ELF-1 (cell line): ENCODE measurements at regions not wholly inside any gene's neighbourhood (a gene's known extent, or its start where the extent isn't known, plus 50 kb on each side); places are given as distances from the start of the nearest gene placed in this dataset.

Experiments
- DNase-seq: peaks from one replicate; pipeline ENCODE4 v3.0.0-alpha.2; 2016; ENCODE audit warnings: low read depth, low spot score

DNA sequence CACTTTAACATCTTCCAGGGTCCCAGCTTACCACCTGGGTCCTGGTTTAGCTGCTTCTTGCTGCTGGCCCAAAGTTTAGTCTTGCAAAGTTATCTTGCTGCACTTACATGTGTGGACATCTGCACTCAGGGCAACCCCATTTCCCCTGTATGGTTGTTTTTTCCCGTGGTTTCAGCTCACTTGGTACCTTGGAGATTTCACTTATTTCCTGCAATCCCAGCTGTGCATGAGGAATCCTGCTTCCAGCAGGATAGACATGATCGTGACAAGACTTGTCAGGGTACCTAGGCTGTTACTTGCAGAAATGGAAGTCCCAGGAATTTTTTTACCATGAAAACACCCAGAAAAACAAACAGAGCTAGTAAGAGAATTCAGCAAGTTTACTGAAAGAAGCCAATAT lies 95.9 kb upstream of the LEP start:
- DNase-seq, result no peak

DNA sequence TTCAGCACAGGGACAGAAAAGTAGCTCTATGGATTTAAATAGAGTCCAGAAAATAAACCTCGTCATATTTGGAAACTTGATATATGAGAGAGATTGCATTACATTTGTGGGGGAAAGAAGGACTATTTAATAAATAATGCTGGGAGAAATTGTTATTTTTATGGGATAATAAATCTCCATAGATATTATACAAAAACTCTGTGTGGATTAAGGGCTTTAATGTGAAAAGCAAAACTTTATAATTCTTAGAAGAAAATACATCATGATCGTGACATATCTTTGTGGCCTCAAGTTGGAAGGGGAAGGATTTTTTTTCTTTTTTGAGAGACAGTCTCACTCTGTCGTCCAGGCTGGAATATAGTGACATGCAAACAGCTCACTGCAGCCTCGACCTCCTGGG lies 95.0 kb upstream of the LEP start:
- no peak for DNase-seq

- DNase-seq, result no peak
These were observed 92.4 kb upstream of the LEP start for GRCh38 chr7:128148676-128149075.

DNA sequence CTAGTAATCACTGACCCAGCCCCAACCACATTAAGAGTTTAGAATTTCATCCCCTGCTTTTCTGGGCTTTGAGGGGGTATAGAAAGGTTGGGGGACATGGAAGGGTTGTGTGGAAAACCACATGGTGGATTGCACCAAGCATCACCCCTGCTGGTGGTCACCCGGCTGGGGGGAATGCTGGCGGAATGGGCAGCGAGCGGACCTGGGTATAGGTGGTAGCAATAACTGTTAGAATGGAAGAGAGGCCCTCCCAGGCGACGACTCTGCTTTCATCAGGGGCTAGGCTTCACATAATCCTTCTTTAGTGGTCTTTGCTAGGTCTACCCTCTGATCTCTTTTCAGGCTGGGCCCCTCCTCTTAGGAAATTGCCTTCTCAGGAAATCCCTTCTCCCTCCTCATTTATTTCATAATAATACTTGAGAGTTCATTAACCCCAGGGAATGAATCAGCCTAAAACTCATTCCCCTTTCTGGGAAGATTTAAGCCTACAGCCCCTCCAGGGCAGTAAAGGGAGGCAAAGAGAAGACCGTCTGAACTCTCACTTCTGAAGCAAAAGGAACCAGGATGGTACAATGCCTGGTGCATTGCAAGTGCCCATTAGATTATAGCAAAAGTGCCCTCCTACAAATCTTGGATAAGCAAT lies 90.7 kb upstream of the LEP start:
- DNase-seq, result no peak

GRCh38 chr7:128151635-128152034 lies 89.4 kb upstream of the LEP start:
- DNase-seq, result no peak

- no peak for DNase-seq
These were observed 88.4 kb upstream of the LEP start for GRCh38 chr7:128152721-128153120.

DNA sequence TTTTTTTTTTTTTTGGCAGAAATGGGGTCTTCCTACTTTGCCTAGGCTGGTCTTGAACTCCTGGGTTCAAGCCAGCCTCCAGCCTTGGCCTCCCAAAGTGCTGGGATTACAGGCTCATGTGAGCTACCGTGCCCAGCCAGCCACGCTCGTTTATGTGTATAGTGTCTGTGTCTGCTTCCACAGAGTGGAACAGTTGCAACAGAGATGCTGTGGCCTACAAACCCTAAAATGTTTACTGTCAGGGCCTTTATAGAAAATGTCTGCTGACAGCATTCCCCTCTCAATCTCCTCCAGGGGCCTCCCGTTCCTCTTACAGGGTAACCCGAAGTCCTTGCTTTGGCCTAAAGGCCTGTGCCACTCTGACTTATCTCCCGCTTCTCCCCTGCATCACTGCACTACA lies 87.6 kb upstream of the LEP start:
- DNase-seq, result no peak

GRCh38 chr7:128154504-128154903 lies 86.6 kb upstream of the LEP start:
- DNase-seq, result no peak

- DNase-seq, result peak; percentile 67
These were observed 85.9 kb upstream of the LEP start for GRCh38 chr7:128155100-128155740.

GRCh38 chr7:128157906-128158305 lies 83.2 kb upstream of the LEP start:
- DNase-seq, result no peak

DNA sequence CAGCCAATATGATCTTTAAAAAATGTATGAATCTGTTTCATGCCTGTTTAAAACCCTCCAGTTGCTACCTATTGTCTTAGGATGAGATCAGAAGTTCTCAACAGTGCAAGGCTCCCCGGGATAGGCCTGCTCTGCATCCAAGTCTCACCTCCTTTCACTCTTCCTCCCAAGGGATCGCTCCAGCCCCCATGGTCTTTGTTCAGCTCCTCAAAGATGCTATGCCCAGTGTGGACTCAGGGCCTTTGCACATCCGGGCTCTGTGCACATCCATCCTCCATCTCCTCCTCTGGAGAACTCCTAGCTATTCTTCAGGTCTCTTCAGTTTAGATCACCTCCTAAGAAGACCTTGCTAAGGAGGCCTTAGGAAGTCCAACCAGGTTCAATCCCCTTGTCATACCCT lies 82.7 kb upstream of the LEP start:
- DNase-seq, result no peak

DNA sequence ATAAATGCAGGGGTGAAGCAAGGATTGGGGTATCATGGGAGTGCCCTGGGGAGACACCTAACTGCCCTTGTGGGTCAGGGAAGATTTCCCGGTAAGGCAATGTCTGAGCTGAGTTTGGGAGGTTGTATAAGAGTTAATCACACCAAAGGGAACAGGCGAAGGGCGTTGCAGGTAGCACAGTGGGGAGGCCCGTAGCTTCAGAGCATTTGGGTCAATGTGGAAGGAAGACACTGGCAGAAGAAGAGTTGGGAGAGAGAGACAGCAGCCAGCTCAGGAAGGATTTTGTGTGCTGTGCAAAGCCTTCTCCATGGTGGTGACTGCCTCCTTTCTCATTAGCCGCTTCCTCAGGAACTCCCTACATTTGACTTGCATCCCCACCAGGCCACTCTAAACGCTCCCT lies 80.8 kb upstream of the LEP start:
- no peak for DNase-seq

GRCh38 chr7:128161466-128162125 lies 79.5 kb upstream of the LEP start:
- DNase-seq, result no peak

GRCh38 chr7:128162666-128163065 lies 78.4 kb upstream of the LEP start:
- DNase-seq, result no peak

GRCh38 chr7:128163473-128163872 lies 77.6 kb upstream of the LEP start:
- DNase-seq, result no peak

DNA sequence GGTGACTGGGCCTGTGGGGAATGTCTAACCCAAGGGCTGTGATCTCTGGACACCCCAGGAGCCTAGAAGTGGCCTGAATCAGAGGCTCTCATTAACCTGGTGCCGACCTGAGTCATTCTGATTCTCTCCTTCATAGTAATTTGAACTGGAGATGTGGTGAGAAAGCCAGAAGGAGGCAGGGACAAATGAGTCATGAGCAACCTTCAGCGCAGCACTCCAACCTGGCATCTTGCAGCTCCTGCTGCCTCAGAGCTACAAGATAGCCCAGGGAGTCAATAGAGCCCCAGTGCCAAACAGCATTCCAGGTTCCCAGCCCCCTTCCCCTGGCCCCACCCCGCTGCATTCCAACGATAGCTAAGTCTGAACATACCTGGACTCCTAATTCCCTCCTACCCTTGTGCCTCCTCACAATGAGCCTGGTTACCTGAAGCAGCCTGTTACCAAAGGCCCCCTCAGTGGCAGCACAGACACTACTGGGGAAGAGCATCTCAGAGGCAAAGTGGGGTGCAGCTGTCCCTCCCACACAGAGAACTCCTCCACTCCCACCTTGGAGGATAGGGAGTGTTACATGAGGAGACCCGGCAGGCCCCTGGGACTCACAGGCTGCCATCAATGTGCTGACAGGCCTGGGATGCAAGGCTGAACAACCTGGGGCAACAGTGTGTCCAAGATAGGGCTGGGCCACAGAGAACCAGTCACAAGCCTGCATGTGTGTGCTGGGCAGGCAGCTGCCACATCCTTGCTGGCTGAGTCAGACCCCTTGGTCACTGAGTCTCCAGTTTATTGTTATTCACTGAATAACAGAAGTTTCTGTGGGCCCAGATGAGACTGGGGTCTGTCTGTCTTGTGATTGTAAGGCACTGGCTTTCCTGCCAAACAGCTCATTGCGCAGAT lies 76.8 kb upstream of the LEP start:
- peak; percentile 89 for DNase-seq

- no peak for DNase-seq
These were observed 76.0 kb upstream of the LEP start for GRCh38 chr7:128164955-128165670.

GRCh38 chr7:128165927-128166420 lies 75.1 kb upstream of the LEP start:
- DNase-seq, result no peak

GRCh38 chr7:128166603-128167041 lies 74.5 kb upstream of the LEP start:
- peak; percentile 34 for DNase-seq

DNA sequence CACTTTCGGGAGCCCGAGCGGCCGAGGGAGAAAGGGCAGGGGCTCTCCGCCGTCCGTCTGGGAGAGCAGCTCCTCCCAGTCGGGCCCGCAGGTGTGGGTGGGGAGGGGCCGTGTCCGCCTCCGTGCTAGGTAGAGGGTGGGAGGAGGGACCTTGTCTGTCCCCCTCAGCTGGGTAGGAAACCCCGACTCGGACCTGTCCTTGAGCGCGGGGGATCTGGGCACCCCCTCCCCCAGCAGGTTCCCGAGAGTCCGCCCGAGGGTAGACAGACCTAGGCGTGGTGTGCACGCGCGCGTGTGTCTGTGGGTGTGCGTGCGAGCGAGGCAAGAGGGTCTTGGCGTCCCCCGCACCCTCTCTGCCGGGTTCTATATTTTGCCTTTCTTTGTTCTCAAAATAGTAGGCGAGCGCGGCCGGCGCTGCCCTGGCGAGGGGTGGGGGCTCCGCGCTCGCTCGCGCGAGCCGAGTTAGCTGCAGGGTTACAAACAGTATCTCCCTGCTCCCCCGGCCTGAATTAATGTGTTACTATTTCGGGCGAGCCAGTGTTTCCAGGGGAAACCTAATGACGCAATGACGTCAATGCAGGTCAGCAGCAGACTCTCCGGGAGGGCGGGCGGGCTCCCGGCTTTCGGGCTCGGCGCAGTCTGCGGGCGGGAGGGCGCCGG lies 73.9 kb upstream of the LEP start:
- peak; percentile 30 for DNase-seq
